ENCODE measurements at regions not wholly inside any gene's neighbourhood (a gene's known extent, or its start where the extent isn't known, plus 50 kb on each side); places are given as distances from the start of the nearest gene placed in this dataset.
A peak's percentile ranks its signal among the peaks of the same experiment; 100 is the strongest.
"Not testable (repeated sequence)": the region's sequence is repeated elsewhere in the genome, so short reads cannot be mapped to it uniquely, and the experiment has no call there.

DNA sequence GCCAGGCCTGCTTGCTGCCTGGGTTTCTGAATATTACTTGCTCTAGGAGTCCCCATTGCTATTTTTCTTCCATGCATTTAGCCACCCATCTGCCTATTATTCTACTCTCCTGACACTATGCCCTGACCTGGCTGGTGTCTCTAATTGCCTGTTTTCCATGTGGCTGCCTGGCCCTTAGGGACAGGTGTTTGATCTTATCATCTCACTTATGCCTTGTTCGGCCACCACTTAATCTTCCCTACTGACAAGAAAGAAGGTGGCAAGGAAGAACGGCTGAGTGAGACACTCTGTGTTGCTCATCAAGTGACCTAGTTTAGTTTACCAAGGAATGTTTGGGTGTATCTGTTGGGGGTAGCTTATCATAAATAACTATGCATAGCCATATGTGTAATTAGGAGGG lies 50.4 kb upstream of the RAPH1 start:
- DNase-seq = no peak

DNA sequence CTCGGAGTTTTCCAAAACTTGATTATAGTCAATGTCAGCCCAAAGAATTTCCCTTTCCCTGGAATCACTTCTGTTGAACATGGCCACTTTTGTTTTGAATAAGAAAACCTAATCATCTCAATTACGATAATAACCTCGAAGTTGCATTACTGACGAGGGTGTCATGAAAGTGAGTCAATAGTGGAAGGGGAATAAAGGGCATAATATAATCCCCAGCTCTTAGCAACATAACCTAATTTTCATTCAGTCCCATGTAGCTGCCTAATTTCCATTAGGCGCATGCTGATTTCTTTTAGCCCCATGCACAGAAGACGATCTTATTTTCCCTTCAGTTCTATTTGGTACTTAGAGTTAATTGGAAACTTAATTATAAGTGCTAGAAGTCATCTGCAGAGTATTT lies 51.1 kb upstream of the RAPH1 start:
- no peak for DNase-seq

DNA sequence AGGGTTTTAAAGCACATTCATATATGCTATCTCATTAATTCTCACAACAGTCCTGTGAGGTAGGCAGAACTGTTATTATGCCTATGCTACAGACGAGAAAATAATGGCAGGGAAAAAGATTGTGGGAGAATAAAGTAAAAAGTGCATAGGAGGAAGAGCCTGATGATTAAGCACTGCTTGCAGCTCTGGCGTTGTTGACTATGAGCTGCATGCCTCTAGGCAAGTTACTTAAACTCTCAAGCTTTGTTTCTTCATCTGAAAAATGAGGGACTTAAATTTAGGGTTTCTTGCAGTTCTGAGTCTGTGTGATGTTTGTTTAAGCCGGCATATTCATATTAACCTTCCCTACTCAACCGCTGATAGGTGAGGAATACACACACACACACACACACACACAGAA lies 51.6 kb upstream of the RAPH1 start:
- no peak for DNase-seq

DNA sequence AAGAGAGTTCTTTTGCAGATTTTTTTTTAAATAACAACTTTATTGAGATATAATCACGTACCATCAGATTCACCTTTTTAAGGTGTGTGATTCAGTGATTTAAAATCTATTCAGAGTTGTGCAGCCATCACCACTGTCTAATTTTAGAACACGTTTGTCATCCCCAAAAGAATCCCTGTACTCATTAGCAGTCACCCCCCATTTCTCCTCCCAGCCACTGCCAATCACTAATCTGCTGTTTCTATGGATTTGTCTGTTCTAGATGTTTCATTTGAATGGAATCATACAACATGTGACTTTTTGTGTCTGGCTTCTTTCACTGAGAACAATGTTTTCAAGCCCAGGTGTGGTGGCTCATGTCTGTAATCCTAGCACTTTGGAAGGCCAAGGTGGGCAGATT lies 55.4 kb upstream of the RAPH1 start:
- no peak for DNase-seq

DNA sequence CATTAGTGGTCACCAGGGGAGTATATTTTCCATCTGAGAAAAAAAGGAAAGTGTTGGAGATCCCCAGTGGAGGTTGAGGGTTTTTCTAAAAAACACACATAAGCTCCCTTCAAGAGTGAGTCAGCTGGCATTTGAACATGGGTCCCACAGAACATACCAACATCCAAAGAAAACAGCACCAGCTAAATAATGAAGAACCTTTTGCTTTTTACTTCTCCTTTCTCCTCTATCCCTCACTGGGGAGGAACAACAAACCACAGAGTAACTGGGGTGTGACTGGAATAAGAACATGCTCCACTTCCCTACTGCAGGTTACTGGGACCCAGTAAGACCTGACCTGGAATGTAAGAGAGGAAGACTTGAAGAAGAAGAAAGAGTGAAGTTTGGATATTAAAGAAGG lies 56.5 kb upstream of the RAPH1 start:
- peak; percentile 44 for DNase-seq

DNA sequence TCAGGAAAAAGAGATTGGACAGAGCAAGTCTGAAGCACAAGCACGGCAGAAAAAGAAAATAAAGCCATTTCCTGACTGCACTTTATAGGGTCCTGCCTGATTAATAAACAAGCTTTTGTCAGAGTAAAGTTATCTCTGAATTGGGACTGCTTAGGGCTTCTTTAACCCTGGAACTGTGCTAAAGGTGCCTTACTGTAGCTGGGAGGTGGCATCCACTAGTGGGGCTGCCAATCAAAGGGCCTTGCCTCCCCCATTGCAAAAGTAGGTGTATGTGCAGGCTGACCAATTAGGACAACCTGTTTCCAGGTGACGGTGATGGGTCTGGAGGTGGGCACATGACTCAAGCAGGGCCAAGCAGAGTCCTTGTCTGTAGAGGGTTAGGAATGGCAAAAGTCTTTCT lies 57.4 kb upstream of the RAPH1 start:
- DNase-seq = no peak

DNA sequence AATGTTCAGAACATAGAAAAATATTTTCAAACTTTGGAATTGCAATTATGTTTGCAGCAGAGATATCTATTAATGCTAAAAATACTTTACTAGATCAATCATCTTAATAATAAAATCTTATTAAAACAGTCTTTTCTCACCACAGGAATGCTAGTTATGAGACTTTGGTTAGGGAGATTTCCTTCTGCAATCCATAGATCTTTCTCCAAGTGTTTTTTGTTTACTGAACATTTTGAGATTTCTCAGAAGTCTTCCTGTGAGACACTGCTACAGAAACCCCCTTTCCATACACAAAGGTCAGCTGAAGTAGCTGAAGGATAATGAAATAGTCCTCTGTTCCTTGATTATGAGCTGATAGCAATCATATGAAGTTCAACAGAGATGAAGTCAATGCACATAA lies 59.4 kb upstream of the RAPH1 start:
- no peak for DNase-seq

DNA sequence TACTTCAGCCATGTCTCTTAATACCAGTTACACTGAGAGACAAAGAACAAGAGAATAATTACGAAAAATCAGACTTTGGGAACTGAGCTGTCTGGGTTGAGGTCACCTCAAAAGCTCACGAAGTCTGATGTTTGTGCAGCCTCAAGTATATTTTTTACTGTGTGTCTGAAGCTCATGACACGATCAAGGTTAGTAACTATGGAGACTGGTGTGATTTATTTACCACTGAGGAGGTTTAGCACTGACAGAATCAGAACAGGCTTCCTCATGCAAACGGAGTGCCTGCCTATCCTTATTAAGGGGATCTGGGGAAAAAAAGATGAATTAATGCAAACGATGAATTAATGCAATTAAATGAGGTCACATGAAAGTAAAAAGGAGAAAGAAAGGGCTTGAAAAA lies 61.1 kb upstream of the RAPH1 start:
- DNase-seq = no peak

DNA sequence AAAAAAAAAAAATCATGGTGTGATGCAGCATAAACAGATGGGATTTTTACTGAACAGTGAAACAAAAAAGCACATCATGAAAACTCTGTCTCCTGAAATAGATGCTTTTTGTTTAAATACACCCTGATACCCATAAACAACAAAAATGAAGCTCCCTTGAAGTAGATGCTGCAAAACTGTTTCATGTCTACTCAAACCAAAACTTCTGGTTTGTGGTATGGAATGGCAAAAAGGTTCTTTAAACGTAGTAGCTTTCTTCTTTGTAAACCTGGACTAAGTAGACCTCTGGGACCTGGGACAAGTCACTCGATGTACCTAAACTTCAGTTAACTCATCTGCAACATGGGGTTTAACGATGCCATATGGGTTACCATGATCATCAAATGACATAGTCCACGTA lies 64.4 kb upstream of the RAPH1 start:
- no peak for DNase-seq

DNA sequence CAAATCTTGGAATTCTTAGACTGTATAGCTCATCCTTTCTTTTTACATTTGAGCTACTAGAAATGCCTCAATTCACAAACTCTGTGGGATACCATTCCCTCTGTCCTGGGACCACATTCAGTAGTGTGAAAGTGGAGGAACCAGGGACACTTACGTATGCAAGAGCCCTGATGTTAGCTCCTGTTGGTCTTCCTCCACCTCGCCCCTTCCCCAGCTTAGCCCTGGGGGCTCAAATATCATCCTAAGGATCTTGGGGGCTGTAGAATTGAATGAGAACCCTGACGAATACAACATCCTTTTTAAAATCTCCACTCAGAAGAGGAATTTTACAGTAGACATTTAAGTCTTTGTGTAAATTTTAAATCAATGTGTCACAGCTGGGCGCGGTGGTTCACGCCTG lies 65.2 kb upstream of the RAPH1 start:
- no peak for DNase-seq

DNA sequence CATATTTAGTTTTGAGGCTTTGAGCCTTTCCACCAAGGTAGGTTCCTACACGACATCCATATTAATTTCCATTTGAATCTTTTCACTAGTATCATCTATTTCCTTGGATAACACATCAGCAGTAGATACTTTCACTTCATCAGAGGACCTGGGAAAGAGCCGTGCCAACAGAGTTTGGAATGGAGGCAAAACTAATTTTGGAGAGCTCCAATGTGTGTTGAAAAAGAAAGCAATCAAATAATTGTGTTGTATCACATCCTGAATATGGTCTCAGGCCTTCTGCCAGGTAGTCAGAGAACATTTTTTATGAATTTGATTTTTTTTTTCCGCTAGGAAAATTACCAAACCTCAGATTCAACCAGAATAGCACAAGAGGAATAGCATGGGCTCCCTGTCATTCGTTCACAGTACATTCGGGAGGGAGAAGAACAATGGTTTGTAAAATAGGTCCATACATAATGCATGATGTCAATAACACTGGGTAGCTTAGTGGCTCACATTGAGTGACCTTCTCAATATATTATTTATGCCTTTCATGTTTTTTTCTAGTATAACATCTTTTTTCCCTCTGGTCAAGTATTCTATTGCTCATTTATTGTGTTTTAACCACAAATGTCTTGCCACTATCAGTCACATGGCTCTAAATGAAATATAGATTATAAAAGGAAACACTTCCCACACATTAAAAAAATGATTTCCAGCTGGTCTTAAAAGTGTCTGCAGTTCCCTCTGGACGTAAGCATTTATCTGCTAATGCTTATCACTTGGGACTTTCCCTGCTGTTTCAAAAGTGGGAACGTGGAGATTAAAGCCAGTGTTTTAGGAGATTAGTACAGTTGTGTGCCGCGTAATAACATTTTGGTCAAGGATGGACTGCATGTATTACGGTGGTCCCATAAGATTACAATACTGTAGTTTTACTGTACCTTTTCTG lies 68.6 kb upstream of the RAPH1 start:
- peak; percentile 14 for DNase-seq

DNA sequence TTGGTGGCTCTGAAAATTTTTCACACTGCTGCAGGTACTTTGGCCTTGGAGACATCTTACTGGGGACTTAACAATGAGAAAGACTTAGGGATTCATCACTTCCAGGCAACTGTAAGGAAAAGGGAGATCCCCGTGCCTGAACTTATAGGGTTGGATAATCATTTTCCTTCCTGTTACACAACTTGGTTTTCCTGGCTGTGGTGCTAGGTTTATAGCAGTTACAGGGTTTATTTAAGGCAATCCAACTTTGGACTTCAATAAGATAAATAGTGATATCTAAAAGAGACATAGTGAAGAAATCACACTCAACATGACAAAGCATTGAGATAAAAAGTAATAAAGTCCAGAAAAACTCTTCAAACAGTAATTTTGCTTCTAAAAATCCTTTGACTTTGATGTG lies 70.2 kb upstream of the RAPH1 start:
- DNase-seq = no peak

DNA sequence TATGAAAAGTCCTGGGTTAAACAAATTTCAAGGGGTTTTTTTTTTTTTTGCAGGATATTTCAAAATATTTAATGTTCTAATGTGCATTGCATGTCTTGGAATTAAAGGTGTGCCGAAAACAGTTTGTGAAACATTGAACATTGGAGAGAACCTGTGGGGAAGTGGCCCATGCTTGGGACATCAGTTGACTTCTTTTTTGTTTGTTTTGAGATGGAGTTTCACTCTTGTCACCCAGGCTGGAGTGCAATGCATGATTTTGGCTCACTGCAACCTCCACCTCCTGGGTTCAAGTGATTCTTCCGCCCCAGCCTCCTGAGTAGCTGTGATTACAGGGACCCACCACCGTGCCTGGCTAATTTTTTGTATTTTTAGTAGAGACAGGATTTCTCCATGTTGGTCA lies 71.0 kb upstream of the RAPH1 start:
- DNase-seq = no peak

DNA sequence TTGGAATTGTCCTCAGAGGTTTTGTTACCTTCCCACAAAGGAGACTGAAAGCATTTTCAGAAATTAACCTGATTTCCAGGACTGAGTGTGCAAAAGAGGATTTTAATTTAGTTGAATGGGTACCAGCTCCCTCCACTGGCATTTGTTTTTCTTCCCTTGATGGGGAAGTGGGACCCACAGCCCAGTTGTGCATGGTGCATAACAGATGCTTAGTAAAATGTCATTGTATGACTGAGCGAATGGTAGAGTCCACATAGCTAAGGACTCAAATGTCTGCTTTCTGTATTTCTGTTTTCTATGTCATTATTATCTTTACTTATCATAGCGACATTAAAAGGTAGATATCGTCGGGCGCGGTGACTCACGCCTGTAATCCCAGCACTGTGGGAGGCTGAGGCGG lies 75.5 kb upstream of the RAPH1 start:
- DNase-seq = no peak

DNA sequence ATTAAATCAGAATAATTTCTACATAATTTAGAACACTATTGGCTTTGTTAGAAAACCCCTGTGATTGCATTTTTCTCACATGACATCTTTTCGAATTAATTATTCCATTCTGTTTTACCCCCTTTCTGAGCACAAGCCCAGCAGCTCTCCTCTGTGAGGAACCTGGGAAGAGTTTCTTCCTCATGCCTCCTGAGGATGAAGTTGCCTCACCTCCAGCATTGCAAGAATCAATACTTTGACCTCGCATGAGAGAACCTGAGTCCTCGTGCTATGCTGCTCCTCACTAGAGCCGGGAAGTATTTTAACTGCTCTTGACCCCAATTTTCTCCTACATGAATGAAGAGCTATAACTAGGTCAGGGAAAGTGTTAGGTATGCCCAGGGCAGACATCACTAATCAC lies 77.1 kb upstream of the RAPH1 start:
- DNase-seq = no peak

DNA sequence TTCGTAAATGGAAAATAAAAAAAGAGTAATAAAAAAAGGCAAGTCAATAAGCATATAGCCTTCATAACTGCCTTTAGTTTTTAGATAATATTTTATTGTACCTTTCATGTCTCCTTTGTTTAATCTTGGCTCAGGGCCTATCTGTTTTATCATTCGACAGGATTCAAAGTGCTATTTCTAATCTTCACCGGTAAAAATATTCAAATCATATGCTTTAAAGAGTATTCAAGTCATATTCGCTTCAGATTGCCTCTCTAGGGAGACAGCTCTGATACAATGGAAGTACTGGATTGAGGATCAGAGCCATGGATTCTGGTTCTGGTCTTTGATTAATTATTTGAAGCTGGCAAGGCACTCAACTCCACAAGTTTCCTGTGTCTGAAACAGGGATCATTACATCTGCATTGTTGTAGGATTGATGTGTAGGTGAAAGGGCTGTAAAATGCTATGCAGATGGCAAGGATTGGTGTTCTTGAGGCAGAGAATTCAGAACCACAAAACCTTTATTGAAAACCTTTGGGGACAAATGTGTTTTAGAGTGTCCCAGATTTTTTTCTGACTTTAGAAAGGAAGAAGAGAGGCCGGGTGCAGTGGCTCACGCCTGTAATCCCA lies 84.3 kb upstream of the RAPH1 start:
- no peak for DNase-seq

DNA sequence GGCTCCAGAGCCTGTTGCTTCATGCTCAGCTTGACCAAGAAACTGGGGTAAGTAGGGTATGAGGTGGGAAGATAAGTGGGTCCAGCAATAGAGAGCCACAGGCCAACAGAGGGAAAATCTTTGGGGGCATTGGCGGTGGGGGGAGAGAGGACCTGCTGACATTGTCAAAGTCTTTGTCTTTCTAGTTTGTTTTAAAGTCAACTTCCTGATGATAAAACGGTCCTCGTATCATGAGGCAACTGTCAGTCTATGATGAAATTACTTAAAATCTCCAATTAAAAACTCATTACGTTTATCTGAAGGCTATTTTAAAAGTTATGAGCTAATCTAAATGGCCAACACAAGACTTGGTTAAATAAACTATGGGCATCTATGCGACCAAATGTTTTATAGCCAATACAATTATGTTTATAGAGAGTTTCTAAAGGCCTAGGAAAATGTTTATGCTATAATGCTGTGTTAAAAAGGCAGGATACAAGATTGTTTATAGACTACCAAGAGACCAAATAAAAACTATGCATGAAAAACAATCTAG lies 84.4 kb upstream of the CD28 start:
- no peak for DNase-seq

DNA sequence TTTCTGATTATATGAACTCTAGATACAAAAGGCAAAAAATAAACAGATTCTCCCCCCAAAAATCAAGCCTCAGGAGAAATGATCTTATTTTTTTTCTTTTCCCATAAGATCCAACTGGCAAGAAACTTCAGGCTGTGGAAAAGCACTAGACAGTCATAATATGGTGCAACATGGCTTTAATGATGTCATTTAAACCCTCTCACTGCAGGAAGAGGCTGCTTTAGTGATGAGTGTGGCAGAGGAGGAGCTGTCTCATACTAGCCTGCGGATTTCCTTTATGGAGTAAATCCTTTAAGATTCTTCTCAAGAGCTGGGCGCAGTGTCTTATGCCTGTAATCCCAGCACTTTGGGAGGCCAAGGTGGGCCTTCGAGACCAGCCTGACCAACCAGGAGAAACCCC lies 83.3 kb upstream of the CD28 start:
- no peak for DNase-seq

DNA sequence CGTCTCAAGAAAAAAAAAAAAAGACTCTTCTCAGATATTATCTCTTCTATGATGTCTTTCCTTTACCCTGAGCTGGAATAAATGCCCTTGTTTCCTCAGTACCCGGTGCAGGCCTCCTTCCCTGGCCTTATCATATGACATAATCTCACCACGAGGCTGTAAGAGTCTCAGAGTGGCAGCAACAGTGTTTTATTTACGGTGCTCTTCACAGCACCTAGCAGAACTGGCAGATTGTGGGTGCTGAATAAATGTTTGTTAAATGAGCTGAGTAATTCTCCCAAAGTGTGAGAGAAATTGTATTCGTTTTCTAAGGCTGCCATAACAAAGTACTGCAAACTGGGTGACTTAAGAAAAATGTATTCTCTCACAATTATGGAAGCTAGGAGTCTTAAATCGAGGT lies 82.8 kb upstream of the CD28 start:
- peak; percentile 5 for DNase-seq

DNA sequence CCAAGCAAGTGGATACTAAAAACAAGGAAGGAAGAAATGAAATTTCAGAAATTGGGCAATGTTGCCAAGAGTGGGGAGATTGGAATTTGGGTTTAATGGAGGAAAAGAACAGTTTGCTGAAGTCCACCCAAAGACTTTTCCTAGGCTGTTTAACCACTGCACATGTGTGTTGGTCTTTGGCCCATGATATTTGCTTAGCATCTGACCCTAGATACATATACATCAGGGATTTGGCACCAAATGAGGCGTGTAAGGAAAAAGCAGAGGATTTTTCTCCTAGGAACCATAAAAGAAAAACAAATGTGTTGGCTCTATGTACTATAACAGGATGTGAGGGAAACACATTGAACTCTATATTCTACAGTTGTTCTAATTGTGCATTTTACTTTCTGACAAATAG lies 80.7 kb upstream of the CD28 start:
- no peak for DNase-seq

DNA sequence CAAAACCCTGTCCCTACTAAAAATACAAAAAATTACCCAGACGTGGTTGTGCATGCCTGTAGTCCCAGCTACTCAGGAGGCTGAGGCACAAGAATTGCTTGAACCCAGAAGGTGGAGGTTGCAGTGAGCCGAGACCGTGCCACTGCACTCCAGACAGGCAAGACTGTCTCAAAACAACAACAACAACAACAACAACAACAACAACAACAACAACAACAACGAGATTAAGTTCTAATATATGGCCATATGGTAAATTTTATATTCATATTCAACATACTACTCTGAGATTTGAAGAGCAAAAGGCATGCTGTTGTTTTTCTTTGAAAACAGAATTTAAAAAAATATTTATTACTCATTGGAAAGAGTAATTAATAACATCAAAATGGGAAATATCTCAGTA lies 80.2 kb upstream of the CD28 start:
- DNase-seq = not testable (repeated sequence)

DNA sequence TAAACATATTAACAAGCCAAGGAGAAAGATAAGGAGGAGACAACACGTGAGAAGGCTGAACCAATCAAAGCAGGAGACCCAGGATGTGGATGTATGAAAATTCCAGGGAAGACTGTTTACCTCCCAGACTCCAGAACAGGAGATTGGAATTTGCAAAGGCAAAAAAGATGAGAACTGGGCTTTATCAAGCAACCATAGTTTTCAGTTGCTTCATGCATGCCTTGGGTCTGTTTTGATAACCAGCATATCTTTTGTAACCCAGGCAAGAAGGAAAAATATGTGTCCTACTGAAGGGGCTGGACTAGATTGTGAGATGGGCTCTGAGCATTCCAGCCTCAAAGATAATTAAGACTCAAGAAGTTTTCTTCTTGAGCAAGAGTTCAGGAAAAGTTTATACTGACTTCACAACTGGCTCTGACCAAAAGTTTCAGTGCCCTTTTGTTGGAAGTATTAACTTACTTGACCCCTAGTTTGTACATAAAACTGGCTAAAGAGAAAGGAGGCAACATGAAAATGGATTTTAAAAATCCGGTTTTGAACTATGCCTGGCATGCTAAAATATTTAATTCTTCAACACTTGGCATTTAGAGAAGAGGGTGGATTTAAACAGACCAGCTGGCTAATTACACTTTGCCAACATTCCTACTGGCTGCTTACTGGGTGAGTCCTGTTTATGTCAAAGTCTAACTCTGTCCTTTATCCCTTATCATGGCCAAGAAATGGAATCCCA lies 79.3 kb upstream of the CD28 start:
- DNase-seq = no peak

DNA sequence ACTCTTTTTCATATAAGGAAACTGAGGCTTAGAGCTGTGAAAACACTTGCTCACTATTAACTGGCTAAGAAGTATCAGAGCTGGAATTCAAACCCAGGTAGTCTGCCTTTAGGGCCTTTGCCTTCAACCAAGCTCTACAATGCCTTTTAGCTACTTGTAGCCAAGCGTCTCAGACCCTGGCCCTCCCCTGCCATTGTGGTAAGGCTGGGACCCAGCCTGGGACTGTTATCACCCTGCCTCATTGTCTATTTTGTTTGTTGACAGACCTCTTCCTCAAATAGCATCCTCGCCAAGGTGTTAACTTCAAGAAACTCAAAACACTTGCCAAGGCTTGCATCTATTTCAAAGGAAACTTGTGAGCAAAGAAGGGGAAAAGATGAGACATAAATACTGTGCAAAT lies 76.7 kb upstream of the CD28 start:
- no peak for DNase-seq

All from OCI-M1 (cell line).